HG02623 (cell line): ENCODE measurements at regions not wholly inside any gene's neighbourhood (a gene's known extent, or its start where the extent isn't known, plus 50 kb on each side); places are given as distances from the start of the nearest gene placed in this dataset.
"Not testable (repeated sequence)": the region's sequence is repeated elsewhere in the genome, so short reads cannot be mapped to it uniquely, and the experiment has no call there.

Experiments used
- ATAC-seq: cut with Tn5 transposase; IDR thresholded peaks from one replicate; pipeline ENCODE4 v1.9.1; 2021; ENCODE audit warnings: moderate library complexity; ENCODE audit not compliant: unreplicated experiment

- no peak for ATAC-seq
Measured at GRCh38 chr1:98575955-98576354, 85.6 kb upstream of the SNX7 start.

GRCh38 chr1:98565951-98566350, 95.6 kb upstream of the SNX7 start:
- ATAC-seq, result no peak

GRCh38 chr1:98559291-98559690, 102.2 kb upstream of the SNX7 start:
- no peak for ATAC-seq

DNA sequence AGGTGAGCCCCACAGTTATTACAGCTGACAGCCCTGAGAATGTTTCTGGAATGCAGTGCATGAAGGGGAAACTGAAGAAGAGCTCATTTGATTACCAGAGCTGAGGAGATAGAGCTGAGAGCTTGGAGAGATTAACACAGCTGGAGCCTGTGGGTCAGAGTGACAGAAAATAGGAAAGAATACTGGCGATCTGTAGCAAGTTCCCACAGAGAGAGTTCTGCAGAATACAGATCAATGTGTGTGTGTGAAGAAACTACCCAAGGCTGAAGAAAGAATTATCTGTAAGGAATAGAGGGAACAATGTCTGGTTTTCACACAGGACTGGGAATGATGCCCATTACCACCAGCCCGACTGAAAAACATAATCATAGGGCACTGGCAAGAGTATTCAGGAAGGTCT, 103.6 kb upstream of the SNX7 start:
- no peak for ATAC-seq

- no peak for ATAC-seq
Measured at GRCh38 chr1:98556521-98557158, 104.9 kb upstream of the SNX7 start.

GRCh38 chr1:98555814-98556213, 105.7 kb upstream of the SNX7 start:
- ATAC-seq, result no peak

DNA sequence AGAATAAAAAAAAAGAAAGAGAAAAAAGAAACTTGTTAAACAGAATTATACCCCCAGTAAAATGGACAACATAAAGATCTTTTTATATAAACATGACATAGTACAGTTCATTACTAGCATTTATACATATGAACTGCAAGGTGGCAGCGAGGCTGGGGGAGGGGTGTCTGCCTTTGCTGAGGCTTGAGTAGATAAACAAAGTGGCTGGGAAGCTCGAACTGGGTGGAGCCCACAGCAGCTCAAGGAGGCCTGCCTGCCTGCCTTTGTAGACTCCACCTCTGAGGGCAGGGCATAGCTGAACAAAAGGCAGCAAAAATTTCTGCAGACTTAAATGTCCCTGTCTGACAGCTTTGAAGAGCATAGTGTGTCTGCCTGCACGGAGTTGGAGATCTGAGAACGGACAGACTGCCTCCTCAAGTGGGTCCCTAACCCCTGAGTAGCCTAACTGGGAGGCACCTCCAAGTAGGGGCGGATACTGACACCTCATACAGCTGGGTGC, 108.9 kb upstream of the SNX7 start:
- not testable (repeated sequence) for ATAC-seq

- ATAC-seq, result no peak
Measured at GRCh38 chr1:98550076-98550475, 111.4 kb upstream of the SNX7 start.

DNA sequence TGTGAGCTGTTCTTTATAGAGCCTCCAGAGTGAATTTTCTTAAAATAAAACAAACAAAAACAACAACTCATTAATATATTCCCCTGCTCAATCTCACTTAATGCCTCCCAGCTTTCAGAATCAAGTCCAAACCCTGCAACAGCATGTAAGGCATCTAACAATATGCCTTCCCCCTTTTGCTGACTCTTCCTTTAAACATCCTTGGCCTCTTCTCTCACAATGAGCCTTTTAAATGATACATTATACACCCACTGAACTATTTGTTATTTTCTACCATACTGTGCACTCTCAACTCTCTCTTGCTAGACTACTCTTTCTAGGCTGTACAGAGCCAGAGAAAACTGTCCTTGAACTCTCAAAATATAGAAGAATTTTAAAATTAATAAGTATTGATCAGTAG, 115.2 kb upstream of the SNX7 start:
- no peak for ATAC-seq

GRCh38 chr1:98538106-98538505, 123.4 kb upstream of the SNX7 start:
- no peak for ATAC-seq

GRCh38 chr1:98523256-98523655, 138.3 kb upstream of the SNX7 start:
- ATAC-seq, result no peak

GRCh38 chr1:98516306-98516705, 145.2 kb upstream of the SNX7 start:
- ATAC-seq, result no peak

- ATAC-seq, result no peak
Measured at GRCh38 chr1:98515744-98516143, 145.8 kb upstream of the SNX7 start.

GRCh38 chr1:98512216-98512615, 149.3 kb upstream of the SNX7 start:
- ATAC-seq, result not testable (repeated sequence)

DNA sequence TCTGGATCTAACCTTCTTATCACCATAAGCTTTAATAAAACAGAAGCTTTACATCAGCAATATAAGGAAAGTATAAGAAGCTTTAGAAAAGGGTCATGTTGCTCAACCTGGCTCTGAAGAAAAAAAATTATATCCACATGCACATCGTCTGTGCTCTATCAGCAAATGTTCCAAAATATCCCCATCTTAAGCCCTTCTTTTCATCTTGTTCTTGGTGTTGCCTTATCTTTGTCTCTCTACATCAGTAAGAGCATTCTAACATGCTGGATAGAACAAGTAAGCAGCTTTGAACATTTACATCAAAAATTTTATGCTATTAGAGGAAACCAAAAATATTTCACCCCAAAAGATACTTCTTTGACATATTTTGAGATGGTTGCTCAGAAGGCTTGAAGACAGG, 157.8 kb upstream of the SNX7 start:
- no peak for ATAC-seq

GRCh38 chr1:98502937-98503336, 158.6 kb upstream of the SNX7 start:
- no peak for ATAC-seq

DNA sequence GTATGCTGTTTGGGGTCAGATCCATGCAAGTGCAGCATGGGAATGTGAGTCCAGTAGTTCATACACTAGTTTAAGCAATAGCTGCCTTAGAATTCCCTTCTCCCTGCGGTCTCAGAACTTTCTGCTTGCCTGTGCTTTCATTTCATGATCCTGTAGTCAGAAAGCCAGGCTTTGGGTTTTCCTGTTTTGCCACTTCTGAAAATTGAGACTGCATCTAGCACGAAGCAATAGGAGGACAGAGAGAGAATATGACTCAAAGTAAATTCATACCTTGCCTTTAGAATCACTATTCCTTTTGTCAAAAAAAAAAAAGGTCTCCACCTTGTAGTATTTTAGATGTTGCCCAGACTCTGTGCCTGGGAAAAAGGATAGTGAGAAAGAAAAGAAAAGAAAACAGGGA, 161.2 kb upstream of the SNX7 start:
- ATAC-seq, result no peak

- no peak for ATAC-seq
Measured at GRCh38 chr1:98498651-98499050, 162.9 kb upstream of the SNX7 start.

DNA sequence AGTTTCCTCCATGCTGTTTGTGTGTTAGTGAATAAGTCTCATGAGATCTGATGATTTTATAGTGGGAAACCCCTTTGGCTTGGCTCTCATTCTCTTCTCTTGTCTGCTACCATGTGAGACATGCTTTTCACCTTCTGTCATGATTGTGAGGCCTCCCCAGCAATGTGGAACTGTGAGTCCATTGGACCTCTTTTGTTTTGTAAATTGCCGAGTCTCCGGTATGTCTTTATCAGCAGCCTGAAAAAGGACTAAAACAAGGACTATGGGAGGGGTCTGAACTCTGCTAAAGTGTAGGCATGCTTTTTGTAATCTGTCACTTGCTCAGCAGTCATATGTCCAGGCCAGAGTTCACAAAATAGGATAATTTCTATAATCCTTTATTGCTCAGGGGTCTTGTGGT, 164.0 kb upstream of the SNX7 start:
- ATAC-seq, result no peak

GRCh38 chr1:98496256-98496995, 165.1 kb upstream of the SNX7 start:
- ATAC-seq, result no peak

GRCh38 chr1:98493469-98493868, 168.1 kb upstream of the SNX7 start:
- no peak for ATAC-seq

DNA sequence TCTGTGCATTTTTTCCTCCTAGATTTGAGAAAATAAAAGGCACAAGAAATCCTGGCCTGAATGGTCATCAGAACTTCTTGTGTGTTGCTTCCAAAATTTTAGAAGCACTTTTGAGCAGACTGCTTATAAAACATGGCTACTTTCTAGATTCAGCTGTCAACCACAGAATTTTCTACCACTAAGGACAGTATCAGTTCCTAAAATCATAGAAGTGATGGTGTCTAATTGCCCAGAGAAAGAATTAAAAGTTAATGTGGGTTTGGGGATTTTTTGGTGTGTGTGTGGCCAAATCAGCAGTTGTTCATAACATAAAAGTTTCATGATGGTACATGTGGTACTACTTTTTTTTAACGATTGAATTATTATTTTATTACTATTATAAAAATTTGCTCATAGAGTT, 171.4 kb upstream of the SNX7 start:
- ATAC-seq, result no peak

GRCh38 chr1:98487620-98488019, 173.9 kb upstream of the SNX7 start:
- no peak for ATAC-seq
